ENCODE measurements at regions not wholly inside any gene's neighbourhood (a gene's known extent, or its start where the extent isn't known, plus 50 kb on each side); places are given as distances from the start of the nearest gene placed in this dataset.

DNA sequence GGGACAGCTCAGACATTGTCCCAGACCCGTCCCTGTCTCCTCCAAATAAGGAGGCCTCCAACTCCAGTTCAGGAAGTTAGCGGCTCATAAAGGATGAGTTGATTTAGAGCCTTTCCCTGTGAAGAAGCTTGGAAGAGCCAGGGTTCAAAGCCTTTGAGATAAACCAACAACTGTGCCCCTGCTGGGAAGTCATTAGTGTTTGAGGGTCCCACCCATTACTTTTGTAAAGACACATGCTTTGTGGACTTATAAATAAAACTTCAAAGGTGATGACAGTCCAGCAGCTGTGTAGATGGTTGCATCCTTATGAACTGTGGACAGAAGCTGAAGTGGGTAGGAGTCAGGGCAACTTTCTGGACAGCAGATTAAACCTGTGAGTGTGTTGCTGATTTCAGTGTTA, 86.0 kb upstream of the PGRMC2 start:
- DNase-seq (ENCODE audit: low read depth, low spot score) (no peak), ATAC-seq (no peak)
- intact Hi-C loops (cut with micrococcal nuclease; ENCODE audit: unreplicated experiment), result no loop called here
- BruUV-seq (replicated peaks), result no TSS peak
- TF ChIP-seq POLR2AphosphoS5 (IDR thresholded peaks at IDR 0.05; ENCODE audit: low read depth, low read length) (no peak), TCF7L2 (IDR thresholded peaks at IDR 0.05; ENCODE audit: low read depth, low read length) (no peak), SIN3A (IDR thresholded peaks at IDR 0.05; ENCODE audit: borderline replicate concordance, insufficient read depth, low read depth, low read length) (no peak)
- TF ChIP-seq, protein P1, sequence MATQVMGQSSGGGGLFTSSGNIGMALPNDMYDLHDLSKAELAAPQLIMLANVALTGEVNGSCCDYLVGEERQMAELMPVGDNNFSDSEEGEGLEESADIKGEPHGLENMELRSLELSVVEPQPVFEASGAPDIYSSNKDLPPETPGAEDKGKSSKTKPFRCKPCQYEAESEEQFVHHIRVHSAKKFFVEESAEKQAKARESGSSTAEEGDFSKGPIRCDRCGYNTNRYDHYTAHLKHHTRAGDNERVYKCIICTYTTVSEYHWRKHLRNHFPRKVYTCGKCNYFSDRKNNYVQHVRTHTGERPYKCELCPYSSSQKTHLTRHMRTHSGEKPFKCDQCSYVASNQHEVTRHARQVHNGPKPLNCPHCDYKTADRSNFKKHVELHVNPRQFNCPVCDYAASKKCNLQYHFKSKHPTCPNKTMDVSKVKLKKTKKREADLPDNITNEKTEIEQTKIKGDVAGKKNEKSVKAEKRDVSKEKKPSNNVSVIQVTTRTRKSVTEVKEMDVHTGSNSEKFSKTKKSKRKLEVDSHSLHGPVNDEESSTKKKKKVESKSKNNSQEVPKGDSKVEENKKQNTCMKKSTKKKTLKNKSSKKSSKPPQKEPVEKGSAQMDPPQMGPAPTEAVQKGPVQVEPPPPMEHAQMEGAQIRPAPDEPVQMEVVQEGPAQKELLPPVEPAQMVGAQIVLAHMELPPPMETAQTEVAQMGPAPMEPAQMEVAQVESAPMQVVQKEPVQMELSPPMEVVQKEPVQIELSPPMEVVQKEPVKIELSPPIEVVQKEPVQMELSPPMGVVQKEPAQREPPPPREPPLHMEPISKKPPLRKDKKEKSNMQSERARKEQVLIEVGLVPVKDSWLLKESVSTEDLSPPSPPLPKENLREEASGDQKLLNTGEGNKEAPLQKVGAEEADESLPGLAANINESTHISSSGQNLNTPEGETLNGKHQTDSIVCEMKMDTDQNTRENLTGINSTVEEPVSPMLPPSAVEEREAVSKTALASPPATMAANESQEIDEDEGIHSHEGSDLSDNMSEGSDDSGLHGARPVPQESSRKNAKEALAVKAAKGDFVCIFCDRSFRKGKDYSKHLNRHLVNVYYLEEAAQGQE (IDR thresholded peaks at IDR 0.05; ENCODE audit: insufficient read depth in 1 of 2, low read depth in 2 of 2, low read length in 1 of 2), result no peak
- TF ChIP-seq, protein P2, sequence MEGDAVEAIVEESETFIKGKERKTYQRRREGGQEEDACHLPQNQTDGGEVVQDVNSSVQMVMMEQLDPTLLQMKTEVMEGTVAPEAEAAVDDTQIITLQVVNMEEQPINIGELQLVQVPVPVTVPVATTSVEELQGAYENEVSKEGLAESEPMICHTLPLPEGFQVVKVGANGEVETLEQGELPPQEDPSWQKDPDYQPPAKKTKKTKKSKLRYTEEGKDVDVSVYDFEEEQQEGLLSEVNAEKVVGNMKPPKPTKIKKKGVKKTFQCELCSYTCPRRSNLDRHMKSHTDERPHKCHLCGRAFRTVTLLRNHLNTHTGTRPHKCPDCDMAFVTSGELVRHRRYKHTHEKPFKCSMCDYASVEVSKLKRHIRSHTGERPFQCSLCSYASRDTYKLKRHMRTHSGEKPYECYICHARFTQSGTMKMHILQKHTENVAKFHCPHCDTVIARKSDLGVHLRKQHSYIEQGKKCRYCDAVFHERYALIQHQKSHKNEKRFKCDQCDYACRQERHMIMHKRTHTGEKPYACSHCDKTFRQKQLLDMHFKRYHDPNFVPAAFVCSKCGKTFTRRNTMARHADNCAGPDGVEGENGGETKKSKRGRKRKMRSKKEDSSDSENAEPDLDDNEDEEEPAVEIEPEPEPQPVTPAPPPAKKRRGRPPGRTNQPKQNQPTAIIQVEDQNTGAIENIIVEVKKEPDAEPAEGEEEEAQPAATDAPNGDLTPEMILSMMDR (IDR thresholded peaks at IDR 0.05), result no peak
- CTCF ChIA-PET, result no interaction called here
- H3K4me3 ChIP-seq (ENCODE audit: low read depth in 2 of 2, low read length in 2 of 2), result no peak overlapping the region
- in situ Hi-C loops (cut with HindIII; ENCODE audit: low pct_unique_long_range_greater_than_20kb, low sequenced_read_pairs), result no loop called here
- no peaks in the 10 kb centered on the region for H3K4me1 ChIP-seq (ENCODE audit: control insufficient read depth, insufficient read depth, low read length)
- POLR2A ChIA-PET, result no interaction called here
- no peaks in the 10 kb centered on the region for H3K36me3 ChIP-seq (ENCODE audit: control insufficient read depth, insufficient read depth, low read length)
- no peaks in the 10 kb centered on the region for H3K9me3 ChIP-seq (ENCODE audit: control insufficient read depth, insufficient read depth, low read depth, low read length)
- no peaks in the 10 kb centered on the region for H3K27me3 ChIP-seq (ENCODE audit: control insufficient read depth, insufficient read depth, low read length)
- no peak overlapping the region for H3K27ac ChIP-seq (ENCODE audit: low read length)

DNA sequence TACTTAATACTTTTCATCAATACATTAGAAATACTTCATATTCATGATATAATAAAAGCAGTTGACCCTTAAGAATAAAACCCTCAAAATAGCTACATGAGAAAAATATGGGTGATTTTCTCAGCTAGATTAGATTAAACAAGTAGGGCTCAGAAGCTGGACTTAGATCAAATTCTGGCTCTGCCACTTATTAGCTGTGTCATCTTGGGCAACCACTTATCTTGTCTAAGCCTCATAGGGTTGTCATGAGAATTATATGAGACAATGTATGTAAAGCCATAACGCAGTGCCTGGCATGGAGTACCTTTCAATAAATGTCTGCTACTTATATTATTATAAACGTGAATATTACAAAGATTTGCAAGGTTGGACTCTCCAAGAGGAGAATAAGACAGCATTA, 84.3 kb upstream of the PGRMC2 start:
- no peak for ATAC-seq
- intact Hi-C loops (cut with micrococcal nuclease; ENCODE audit: unreplicated experiment) (no loop called here), in situ Hi-C loops (cut with HindIII; ENCODE audit: low pct_unique_long_range_greater_than_20kb, low sequenced_read_pairs) (no loop called here)
- no peaks in the 10 kb centered on the region for H3K36me3 ChIP-seq (ENCODE audit: control insufficient read depth, insufficient read depth, low read length)
- no peaks in the 10 kb centered on the region for H3K4me1 ChIP-seq (ENCODE audit: control insufficient read depth, insufficient read depth, low read length)
- H3K4me3 ChIP-seq (ENCODE audit: low read depth in 2 of 2, low read length in 2 of 2), result no peak overlapping the region
- H3K27me3 ChIP-seq (ENCODE audit: control insufficient read depth, insufficient read depth, low read length), result no peaks in the 10 kb centered on the region
- no peak overlapping the region for H3K27ac ChIP-seq (ENCODE audit: low read length)
- no TSS peak for BruUV-seq (replicated peaks)
- DNase-seq (ENCODE audit: low read depth, low spot score), result no peak
- no peaks in the 10 kb centered on the region for H3K9me3 ChIP-seq (ENCODE audit: control insufficient read depth, insufficient read depth, low read depth, low read length)
- TF ChIP-seq, protein P2 (IDR thresholded peaks at IDR 0.05), result no peak
- TF ChIP-seq, protein P1 (IDR thresholded peaks at IDR 0.05; ENCODE audit: insufficient read depth in 1 of 2, low read depth in 2 of 2, low read length in 1 of 2), result no peak
- no peak for TF ChIP-seq POLR2AphosphoS5 (IDR thresholded peaks at IDR 0.05; ENCODE audit: low read depth, low read length)
- POLR2A ChIA-PET, result no interaction called here
- CTCF ChIA-PET, result no interaction called here
